HG02588 (cell line): ENCODE measurements at regions not wholly inside any gene's neighbourhood (a gene's known extent, or its start where the extent isn't known, plus 50 kb on each side); places are given as distances from the start of the nearest gene placed in this dataset.

Experiments
- ATAC-seq: cut with Tn5 transposase; IDR thresholded peaks from one replicate; pipeline ENCODE4 v1.9.1; 2021; ENCODE audit warnings: mild to moderate bottlenecking, moderate library complexity; ENCODE audit not compliant: unreplicated experiment

GRCh38 chr16:17828012-17828411 is 357.3 kb upstream of the XYLT1 start:
- ATAC-seq, result no peak

GRCh38 chr16:17827313-17827712 is 356.6 kb upstream of the XYLT1 start:
- no peak for ATAC-seq

GRCh38 chr16:17817943-17818342 is 347.2 kb upstream of the XYLT1 start:
- ATAC-seq, result no peak

GRCh38 chr16:17817260-17817659 is 346.5 kb upstream of the XYLT1 start:
- ATAC-seq, result no peak

- no peak for ATAC-seq
Observed at GRCh38 chr16:17812771-17813170, 342.0 kb upstream of the XYLT1 start.

- no peak for ATAC-seq
Observed at GRCh38 chr16:17804857-17805256, 334.1 kb upstream of the XYLT1 start.

GRCh38 chr16:17803625-17804410 is 333.1 kb upstream of the XYLT1 start:
- no peak for ATAC-seq

- no peak for ATAC-seq
Observed at GRCh38 chr16:17802571-17802970, 331.8 kb upstream of the XYLT1 start.

GRCh38 chr16:17801068-17801467 is 330.3 kb upstream of the XYLT1 start:
- no peak for ATAC-seq

- ATAC-seq, result no peak
Observed at GRCh38 chr16:17798716-17799115, 328.0 kb upstream of the XYLT1 start.

GRCh38 chr16:17793354-17793753 is 322.6 kb upstream of the XYLT1 start:
- no peak for ATAC-seq

- ATAC-seq, result no peak
Observed at GRCh38 chr16:17784073-17784472, 313.3 kb upstream of the XYLT1 start.

- no peak for ATAC-seq
Observed at GRCh38 chr16:17780181-17780580, 309.4 kb upstream of the XYLT1 start.

GRCh38 chr16:17777408-17777863 is 306.7 kb upstream of the XYLT1 start:
- no peak for ATAC-seq

GRCh38 chr16:17776888-17777287 is 306.1 kb upstream of the XYLT1 start:
- ATAC-seq, result no peak

GRCh38 chr16:17776465-17776864 is 305.7 kb upstream of the XYLT1 start:
- no peak for ATAC-seq

- ATAC-seq, result no peak
Observed at GRCh38 chr16:17775061-17775460, 304.3 kb upstream of the XYLT1 start.

- ATAC-seq, result no peak
Observed at GRCh38 chr16:17773698-17774101, 302.9 kb upstream of the XYLT1 start.

GRCh38 chr16:17770104-17770503 is 299.3 kb upstream of the XYLT1 start:
- ATAC-seq, result no peak

- no peak for ATAC-seq
Observed at GRCh38 chr16:17769065-17769464, 298.3 kb upstream of the XYLT1 start.

- ATAC-seq, result no peak
Observed at GRCh38 chr16:17768257-17768656, 297.5 kb upstream of the XYLT1 start.

GRCh38 chr16:17766012-17766411 is 295.3 kb upstream of the XYLT1 start:
- ATAC-seq, result no peak
